Gastroesophageal sphincter (tissue), 4 donors: ENCODE measurements at regions not wholly inside any gene's neighbourhood (a gene's known extent, or its start where the extent isn't known, plus 50 kb on each side); places are given as distances from the start of the nearest gene placed in this dataset.

Source experiments
- ATAC-seq: fragments of 150-250 bp; one replicate; pipeline ENCODE4 v1.9.1; 2016; ENCODE audit warnings: mild to moderate bottlenecking, moderate library complexity
- H3K27ac ChIP-seq, 4 donors: fragments of 200-600 bp; sonication (generic) in 3 of 4; 1 replicate in 3 of 4; 2 replicates in 1 of 4; pipeline ENCODE4 v1.5.1; 2016 to 2019
- H3K27me3 ChIP-seq: fragments of 200-600 bp; sonication (generic); one replicate; pipeline ENCODE4 v1.5.1; 2019
- H3K36me3 ChIP-seq, 2 donors: fragments of 200-600 bp; sonication (generic); one replicate each; pipeline ENCODE4 v1.5.1; 2019; ENCODE audit warnings: control low read depth in 1 of 2
- H3K4me1 ChIP-seq, 3 donors: fragments of 200-600 bp; sonication (generic); 1 replicate in 2 of 3; 2 replicates in 1 of 3; pipeline ENCODE4 v1.5.1; 2016 to 2019; ENCODE audit warnings: control low read depth in 2 of 3
- H3K4me3 ChIP-seq, 2 donors: fragments of 200-600 bp; sonication (generic); one replicate each; pipeline ENCODE4 v1.5.1; 2019; ENCODE audit warnings: mild to moderate bottlenecking in 1 of 2, moderate library complexity in 1 of 2
- H3K9me3 ChIP-seq, 3 donors: fragments of 200-600 bp; sonication (generic); one replicate each; pipeline ENCODE4 v1.5.1; 2017 to 2019; ENCODE audit warnings: control low read depth in 2 of 3
- CTCF ChIP-seq, 4 experiments: fragments of 200-600 bp in 2 of 4; fragments of 450-650 bp in 2 of 4; sonication (generic) in 1 of 4; IDR thresholded peaks; one replicate each; pipeline ENCODE4 v1.5.1; 2017 to 2019; ENCODE audit warnings: antibody characterized with exemption in 4 of 4, mild to moderate bottlenecking in 2 of 4, moderate library complexity in 2 of 4
- EP300 ChIP-seq: sonication (generic); formaldehyde crosslinking; IDR thresholded peaks from one replicate; pipeline ENCODE4 v1.6.1; 2017; ENCODE audit warnings: antibody characterized with exemption, mild to moderate bottlenecking
- POLR2A ChIP-seq, 2 donors: fragments of 450-650 bp; IDR thresholded peaks; one replicate each; pipeline ENCODE4 v1.6.1; 2017; ENCODE audit warnings: antibody characterized with exemption in 2 of 2, mild to moderate bottlenecking in 2 of 2, moderate library complexity in 1 of 2
- POLR2AphosphoS5 ChIP-seq: sonication (generic); formaldehyde crosslinking; IDR thresholded peaks from one replicate; pipeline ENCODE4 v1.6.1; 2017; ENCODE audit warnings: antibody characterized with exemption
- WGBS, 2 donors: methylation state at CpG; one replicate each; pipeline ENCODE4 v1.1.5; 2018; ENCODE audit warnings: low coverage in 1 of 2; 5-methylcytosine and 5-hydroxymethylcytosine counted together

- no peak for TF ChIP-seq POLR2A (IDR thresholded peaks at IDR 0.05)
- no peak for TF ChIP-seq EP300
- no peak for TF ChIP-seq POLR2AphosphoS5
- no peak for TF ChIP-seq CTCF (IDR thresholded peaks at IDR 0.05)
- no peak for ATAC-seq
Observed at GRCh38 chr15:70505936-70506912, 257.1 kb downstream of the UACA start.

GRCh38 chr15:70505411-70505919 lies 257.9 kb downstream of the UACA start:
- TF ChIP-seq POLR2AphosphoS5 (no peak), EP300 (no peak), POLR2A (IDR thresholded peaks at IDR 0.05) (no peak), CTCF (IDR thresholded peaks at IDR 0.05) (no peak)
- Histone ChIP-seq H3K9me3 (peaks cover 0 to 13% (median 0%) of the 10 kb centered on the region in 3 donors), H3K36me3 (no peaks in the 10 kb centered on the region), H3K27ac (no peak overlapping the region), H3K27me3 (no peaks in the 10 kb centered on the region), H3K4me3 (no peak overlapping the region), H3K4me1 (peaks cover 0 to 34% (median 18%) of the 10 kb centered on the region in 3 donors)
- 13 to 40% methylated on average over 1 to 2 of the region's 3 CpGs for WGBS, 2 donors
- ATAC-seq: no peak

More at GRCh38 chr15:70505936-70506912, 257.1 kb downstream of the UACA start:
- no peak overlapping the region for H3K4me3 ChIP-seq
- H3K27me3 ChIP-seq: no peaks in the 10 kb centered on the region
- 25 to 52% methylated on average over 2 to 3 of the region's 5 CpGs for WGBS, 2 donors
- H3K4me1 ChIP-seq: peaks cover 0 to 34% (median 18%) of the 10 kb centered on the region in 3 donors
- H3K27ac ChIP-seq: no peak overlapping the region
- peaks cover 0 to 21% (median 0%) of the 10 kb centered on the region in 3 donors for H3K9me3 ChIP-seq
- H3K36me3 ChIP-seq: no peaks in the 10 kb centered on the region

- Histone ChIP-seq H3K27me3 (no peaks in the 10 kb centered on the region), H3K27ac (no peak overlapping the region), H3K36me3 (no peaks in the 10 kb centered on the region), H3K9me3 (peaks cover 0 to 8% (median 0%) of the 10 kb centered on the region in 3 donors), H3K4me3 (no peak overlapping the region), H3K4me1 (peaks cover 0 to 34% (median 18%) of the 10 kb centered on the region in 3 donors)
- no peak for TF ChIP-seq POLR2A (IDR thresholded peaks at IDR 0.05)
- TF ChIP-seq EP300: no peak
- no peak for TF ChIP-seq POLR2AphosphoS5
- TF ChIP-seq CTCF (IDR thresholded peaks at IDR 0.05): no peak
- 93% methylated on average over 6 of the region's 12 CpGs; no CpG with 5 or more reads in 1 of the 2 donors for WGBS, 2 donors
- ATAC-seq: no peak
Observed at GRCh38 chr15:70504988-70505387, 258.4 kb downstream of the UACA start.

- Histone ChIP-seq H3K27ac (no peak overlapping the region), H3K4me3 (no peak overlapping the region), H3K9me3 (peaks cover 0 to 3% (median 0%) of the 10 kb centered on the region in 3 donors), H3K4me1 (peaks cover 0 to 34% (median 18%) of the 10 kb centered on the region in 3 donors), H3K36me3 (no peaks in the 10 kb centered on the region), H3K27me3 (no peaks in the 10 kb centered on the region)
- WGBS, 2 donors: no CpG with 5 or more reads among the region's 9 CpGs
- peak; percentile 68 for ATAC-seq
- TF ChIP-seq EP300: no peak
- no peak for TF ChIP-seq CTCF (IDR thresholded peaks at IDR 0.05)
- no peak for TF ChIP-seq POLR2A (IDR thresholded peaks at IDR 0.05)
- no peak for TF ChIP-seq POLR2AphosphoS5
Observed at GRCh38 chr15:70504299-70504951, 258.9 kb downstream of the UACA start.
